ENCODE measurements at regions not wholly inside any gene's neighbourhood (a gene's known extent, or its start where the extent isn't known, plus 50 kb on each side); places are given as distances from the start of the nearest gene placed in this dataset.

DNA sequence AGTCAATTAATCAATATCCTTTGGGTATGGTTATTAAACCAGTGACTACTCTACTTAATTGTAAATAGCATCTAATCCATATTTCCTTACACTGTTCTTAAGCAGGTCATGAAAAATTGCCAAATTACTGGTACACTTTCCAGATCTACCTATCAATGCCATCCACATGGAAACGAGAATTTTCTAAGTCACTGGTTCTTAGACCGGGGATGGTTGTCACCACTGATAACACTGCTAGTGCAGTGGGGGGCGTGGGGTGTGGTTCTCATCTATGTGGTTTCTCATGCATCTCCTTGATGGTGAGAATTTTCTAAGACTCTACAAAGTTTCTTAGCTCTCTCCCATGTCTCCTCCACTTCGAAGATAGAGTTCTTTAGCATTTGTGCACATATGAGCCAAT is 63.7 kb upstream of the COG2 start:
- TF ChIP-seq, protein P1, sequence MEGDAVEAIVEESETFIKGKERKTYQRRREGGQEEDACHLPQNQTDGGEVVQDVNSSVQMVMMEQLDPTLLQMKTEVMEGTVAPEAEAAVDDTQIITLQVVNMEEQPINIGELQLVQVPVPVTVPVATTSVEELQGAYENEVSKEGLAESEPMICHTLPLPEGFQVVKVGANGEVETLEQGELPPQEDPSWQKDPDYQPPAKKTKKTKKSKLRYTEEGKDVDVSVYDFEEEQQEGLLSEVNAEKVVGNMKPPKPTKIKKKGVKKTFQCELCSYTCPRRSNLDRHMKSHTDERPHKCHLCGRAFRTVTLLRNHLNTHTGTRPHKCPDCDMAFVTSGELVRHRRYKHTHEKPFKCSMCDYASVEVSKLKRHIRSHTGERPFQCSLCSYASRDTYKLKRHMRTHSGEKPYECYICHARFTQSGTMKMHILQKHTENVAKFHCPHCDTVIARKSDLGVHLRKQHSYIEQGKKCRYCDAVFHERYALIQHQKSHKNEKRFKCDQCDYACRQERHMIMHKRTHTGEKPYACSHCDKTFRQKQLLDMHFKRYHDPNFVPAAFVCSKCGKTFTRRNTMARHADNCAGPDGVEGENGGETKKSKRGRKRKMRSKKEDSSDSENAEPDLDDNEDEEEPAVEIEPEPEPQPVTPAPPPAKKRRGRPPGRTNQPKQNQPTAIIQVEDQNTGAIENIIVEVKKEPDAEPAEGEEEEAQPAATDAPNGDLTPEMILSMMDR (IDR thresholded peaks at IDR 0.05; ENCODE audit: low read depth, low read length, missing control alignments), result no peak
- in situ Hi-C loops (cut with HindIII; ENCODE audit: low pct_ligation_motif_present, low sequenced_read_pairs), result no loop called here
- DNase-seq, result no peak
- no peaks in the 10 kb centered on the region for H3K27me3 ChIP-seq (replicated peaks)
- H3K27ac ChIP-seq, result no peak overlapping the region
- no peaks in the 10 kb centered on the region for H3K36me3 ChIP-seq (replicated peaks)
- no peak overlapping the region for H3K4me3 ChIP-seq (ENCODE audit: low read depth, low read length)

DNA sequence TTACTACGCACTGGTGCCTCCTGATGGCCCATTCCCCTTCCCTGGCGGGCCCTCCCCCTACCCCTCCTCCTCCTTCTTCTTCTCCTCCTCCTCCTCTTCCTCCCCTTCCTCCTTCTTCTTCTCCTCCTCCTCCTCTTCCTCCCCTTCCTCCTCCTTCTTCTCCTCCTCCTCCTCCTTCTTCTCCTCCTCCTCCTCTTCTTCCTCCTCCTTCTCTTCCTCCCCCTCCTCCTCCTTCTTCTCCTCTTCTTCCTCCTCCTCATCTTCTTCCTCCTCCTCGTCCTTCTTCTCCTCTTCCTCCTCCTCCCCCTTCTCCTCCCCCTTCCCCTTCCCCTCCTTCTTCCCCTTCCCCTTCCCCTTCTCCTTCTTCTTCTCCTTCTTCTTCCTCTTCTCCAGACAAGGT is 64.7 kb upstream of the COG2 start:
- TF ChIP-seq, protein P1 (IDR thresholded peaks at IDR 0.05; ENCODE audit: low read depth, low read length, missing control alignments), result no peak
- no peak overlapping the region for H3K27ac ChIP-seq
- H3K36me3 ChIP-seq (replicated peaks), result no peaks in the 10 kb centered on the region
- in situ Hi-C loops (cut with HindIII; ENCODE audit: low pct_ligation_motif_present, low sequenced_read_pairs), result no loop called here
- no peaks in the 10 kb centered on the region for H3K27me3 ChIP-seq (replicated peaks)
- DNase-seq, result no peak
- H3K4me3 ChIP-seq (ENCODE audit: low read depth, low read length), result no peak overlapping the region

DNA sequence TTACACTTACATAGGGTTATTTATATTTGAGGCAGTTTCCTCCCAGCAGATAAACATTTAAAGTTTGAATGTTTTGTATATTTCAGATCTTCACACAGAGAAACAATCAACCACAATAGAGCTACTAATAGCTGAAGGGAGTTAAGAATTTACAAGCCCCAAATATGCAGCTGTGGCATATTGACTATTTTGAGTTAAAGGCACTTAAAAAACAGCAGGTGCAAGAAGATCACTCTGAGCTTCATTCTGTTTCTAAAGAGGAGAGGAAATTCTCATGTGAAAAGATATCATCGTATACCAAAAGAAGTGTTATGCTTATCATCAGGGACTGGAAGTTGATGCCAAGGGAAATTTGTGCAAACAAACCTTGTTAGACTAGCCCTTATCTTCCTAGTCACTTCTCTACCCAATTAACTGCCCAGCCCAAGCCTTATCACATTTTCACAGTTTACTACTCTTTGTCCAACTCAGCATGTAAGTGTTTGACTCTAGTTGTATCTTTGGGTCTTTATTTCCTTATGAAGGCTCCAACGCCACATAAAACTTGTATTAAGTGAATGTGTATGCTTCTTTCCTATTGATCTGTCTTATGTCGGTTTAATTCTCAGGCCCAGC is 66.3 kb upstream of the COG2 start:
- Histone ChIP-seq H3K36me3 (replicated peaks) (no peaks in the 10 kb centered on the region), H3K27ac (no peak overlapping the region), H3K4me3 (ENCODE audit: low read depth, low read length) (no peak overlapping the region), H3K27me3 (replicated peaks) (no peaks in the 10 kb centered on the region)
- DNase-seq, result no peak
- in situ Hi-C loops (cut with HindIII; ENCODE audit: low pct_ligation_motif_present, low sequenced_read_pairs), result no loop called here
- TF ChIP-seq, protein P1 (IDR thresholded peaks at IDR 0.05; ENCODE audit: low read depth, low read length, missing control alignments), result no peak

DNA sequence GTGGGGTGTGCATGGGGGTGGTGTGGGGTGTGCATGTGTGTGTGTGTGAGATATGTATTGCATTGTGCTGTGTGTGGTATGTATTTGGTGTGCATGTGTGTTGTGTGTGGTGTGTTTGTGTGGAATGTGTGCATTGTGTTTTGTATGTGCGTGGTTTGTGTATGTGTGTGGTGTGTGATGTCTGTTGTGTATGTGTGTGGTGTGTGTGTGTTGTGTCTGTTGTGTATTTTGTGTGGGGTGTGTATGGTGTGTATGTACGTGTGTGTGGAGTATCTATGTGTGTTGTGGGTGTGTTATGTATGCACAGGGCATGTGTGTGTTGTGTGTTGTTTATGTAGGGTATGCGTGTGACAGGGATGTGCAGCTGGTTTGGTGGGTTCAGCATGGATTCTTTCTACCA is 67.8 kb upstream of the COG2 start:
- no peak for DNase-seq
- in situ Hi-C loops (cut with HindIII; ENCODE audit: low pct_ligation_motif_present, low sequenced_read_pairs), result no loop called here
- Histone ChIP-seq H3K27me3 (replicated peaks) (no peaks in the 10 kb centered on the region), H3K36me3 (replicated peaks) (no peaks in the 10 kb centered on the region), H3K4me3 (ENCODE audit: low read depth, low read length) (no peak overlapping the region), H3K27ac (no peak overlapping the region)
- TF ChIP-seq, protein P1 (IDR thresholded peaks at IDR 0.05; ENCODE audit: low read depth, low read length, missing control alignments), result no peak

DNA sequence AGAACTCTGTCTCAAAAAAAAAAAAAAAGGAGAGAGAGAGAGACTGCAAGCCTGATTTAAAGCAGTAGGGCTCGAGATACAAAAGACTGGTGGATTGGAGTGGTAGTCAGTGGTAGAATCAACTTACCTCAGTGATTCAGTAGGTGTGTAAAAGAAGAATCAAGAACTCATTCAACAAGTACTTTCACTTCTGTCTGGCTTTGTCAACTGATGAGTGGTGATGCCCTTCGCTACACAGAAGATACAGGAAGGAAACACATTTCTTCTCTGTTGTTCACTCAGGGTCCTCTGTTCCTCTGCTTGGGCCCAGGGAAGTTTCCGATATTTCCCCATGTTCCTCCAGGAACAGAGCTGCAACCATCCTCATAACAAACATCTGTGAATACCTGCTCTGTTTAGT is 68.6 kb upstream of the COG2 start:
- Histone ChIP-seq H3K4me3 (ENCODE audit: low read depth, low read length) (no peak overlapping the region), H3K27me3 (replicated peaks) (no peaks in the 10 kb centered on the region), H3K36me3 (replicated peaks) (no peaks in the 10 kb centered on the region), H3K27ac (no peak overlapping the region)
- no peak for DNase-seq
- TF ChIP-seq, protein P1 (IDR thresholded peaks at IDR 0.05; ENCODE audit: low read depth, low read length, missing control alignments), result no peak
- in situ Hi-C loops (cut with HindIII; ENCODE audit: low pct_ligation_motif_present, low sequenced_read_pairs), result no loop called here

Measured in brain microvascular endothelial cell (primary cell).